ENCODE measurements at regions not wholly inside any gene's neighbourhood (a gene's known extent, or its start where the extent isn't known, plus 50 kb on each side); places are given as distances from the start of the nearest gene placed in this dataset.

DNA sequence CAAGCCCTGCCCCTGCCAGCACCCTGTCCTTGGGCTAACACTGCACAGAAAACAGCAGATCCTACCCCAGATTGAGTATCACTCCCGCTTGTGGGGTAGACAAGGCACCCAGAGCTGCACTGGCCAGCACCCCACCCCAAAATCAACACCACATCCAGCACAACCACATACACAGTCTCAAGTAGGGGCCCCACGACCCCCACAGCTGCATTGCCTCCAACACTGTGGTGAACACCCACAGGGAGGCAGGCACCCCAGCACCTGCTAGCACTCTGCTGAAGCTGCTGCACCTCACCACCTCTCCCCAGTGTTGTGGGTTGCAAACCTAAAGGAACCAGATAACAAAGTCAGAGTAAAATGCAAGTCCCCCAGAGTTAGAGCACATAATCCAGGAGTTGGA, 589.9 kb downstream of the PCDH19 start:
- TF ChIP-seq, protein P1, sequence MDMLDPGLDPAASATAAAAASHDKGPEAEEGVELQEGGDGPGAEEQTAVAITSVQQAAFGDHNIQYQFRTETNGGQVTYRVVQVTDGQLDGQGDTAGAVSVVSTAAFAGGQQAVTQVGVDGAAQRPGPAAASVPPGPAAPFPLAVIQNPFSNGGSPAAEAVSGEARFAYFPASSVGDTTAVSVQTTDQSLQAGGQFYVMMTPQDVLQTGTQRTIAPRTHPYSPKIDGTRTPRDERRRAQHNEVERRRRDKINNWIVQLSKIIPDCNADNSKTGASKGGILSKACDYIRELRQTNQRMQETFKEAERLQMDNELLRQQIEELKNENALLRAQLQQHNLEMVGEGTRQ (IDR thresholded peaks at IDR 0.05), result no peak
- no peak for TF ChIP-seq MYC (IDR thresholded peaks at IDR 0.05; ENCODE audit: borderline replicate concordance, low read length)
- no peak for TF ChIP-seq MAZ (IDR thresholded peaks at IDR 0.05; ENCODE audit: borderline replicate concordance, low read depth, low read length)
- TF ChIP-seq, protein P2, sequence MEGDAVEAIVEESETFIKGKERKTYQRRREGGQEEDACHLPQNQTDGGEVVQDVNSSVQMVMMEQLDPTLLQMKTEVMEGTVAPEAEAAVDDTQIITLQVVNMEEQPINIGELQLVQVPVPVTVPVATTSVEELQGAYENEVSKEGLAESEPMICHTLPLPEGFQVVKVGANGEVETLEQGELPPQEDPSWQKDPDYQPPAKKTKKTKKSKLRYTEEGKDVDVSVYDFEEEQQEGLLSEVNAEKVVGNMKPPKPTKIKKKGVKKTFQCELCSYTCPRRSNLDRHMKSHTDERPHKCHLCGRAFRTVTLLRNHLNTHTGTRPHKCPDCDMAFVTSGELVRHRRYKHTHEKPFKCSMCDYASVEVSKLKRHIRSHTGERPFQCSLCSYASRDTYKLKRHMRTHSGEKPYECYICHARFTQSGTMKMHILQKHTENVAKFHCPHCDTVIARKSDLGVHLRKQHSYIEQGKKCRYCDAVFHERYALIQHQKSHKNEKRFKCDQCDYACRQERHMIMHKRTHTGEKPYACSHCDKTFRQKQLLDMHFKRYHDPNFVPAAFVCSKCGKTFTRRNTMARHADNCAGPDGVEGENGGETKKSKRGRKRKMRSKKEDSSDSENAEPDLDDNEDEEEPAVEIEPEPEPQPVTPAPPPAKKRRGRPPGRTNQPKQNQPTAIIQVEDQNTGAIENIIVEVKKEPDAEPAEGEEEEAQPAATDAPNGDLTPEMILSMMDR (IDR thresholded peaks at IDR 0.05), result no peak
- no peak for TF ChIP-seq POLR2A (IDR thresholded peaks at IDR 0.05; ENCODE audit: low read length)
- TF ChIP-seq EP300 (IDR thresholded peaks at IDR 0.05), result no peak

Measured in A549 (cell line).